Adrenal gland (tissue), 9 donors: ENCODE measurements at regions not wholly inside any gene's neighbourhood (a gene's known extent, or its start where the extent isn't known, plus 50 kb on each side); places are given as distances from the start of the nearest gene placed in this dataset.

Experiments
- DNase-seq, 7 donors: peaks; one replicate each; pipeline ENCODE4 v3.0.0-alpha.2; 2019 to 2020
- H3K27ac ChIP-seq, 5 donors: fragments of 200-600 bp; sonication (generic) in 4 of 5; 1 replicate in 3 of 5; 2 replicates in 2 of 5; pipeline versions ENCODE4 v1.5.1 to v1.8.0; 2016 to 2020; ENCODE audit warnings: mild to moderate bottlenecking in 1 of 5
- H3K27me3 ChIP-seq: fragments of 200-600 bp; 2 replicates; pipeline ENCODE4 v1.8.0; 2021
- H3K36me3 ChIP-seq, 2 donors: fragments of 200-600 bp; replicated peaks in 1 of 2; 1 replicate in 1 of 2; 2 replicates in 1 of 2; pipeline versions ENCODE4 v1.5.1 to v1.8.0; 2018 to 2022
- H3K4me1 ChIP-seq, 2 donors: fragments of 200-600 bp; replicated peaks in 1 of 2; 1 replicate in 1 of 2; 2 replicates in 1 of 2; pipeline versions ENCODE4 v1.5.1 to v1.8.0; 2018 to 2021
- H3K4me3 ChIP-seq, 4 donors: fragments of 200-600 bp; sonication (generic) in 3 of 4; one replicate each; pipeline ENCODE4 v1.5.1; 2016 to 2018
- H3K9me3 ChIP-seq, 3 donors: fragments of 200-600 bp; sonication (generic) in 1 of 3; replicated peaks in 1 of 3; 1 replicate in 2 of 3; 2 replicates in 1 of 3; pipeline versions ENCODE4 v1.5.1 to v1.8.0; 2016 to 2021
- POLR2A ChIP-seq, 2 donors: fragments of 450-650 bp; IDR thresholded peaks; one replicate each; pipeline ENCODE4 v1.6.1; 2017; ENCODE audit warnings: antibody characterized with exemption in 2 of 2, mild to moderate bottlenecking in 2 of 2, moderate library complexity in 1 of 2
- WGBS, 4 donors: extraction: QIAGEN DNeasy Blood & Tissue Kit in 2 of 4; methylation state at CpG; one replicate each; pipeline versions ENCODE4 v1.1.5 to v1.1.7; 2013 to 2017; 5-methylcytosine and 5-hydroxymethylcytosine counted together
- intact Hi-C, 2 donors: fragments of 100-400 bp; cut with DNase I; formaldehyde crosslinking; loops; one replicate each; pipeline versions ENCODE4 v1.14.1 to v1.15.0; 2022 to 2023
- TF ChIP-seq, protein P1 (sequence below), 6 experiments: fragments of 450-650 bp in 4 of 6; fragments of 200-600 bp in 2 of 6; sonication (generic) in 1 of 6; IDR thresholded peaks; 1 replicate in 5 of 6; 2 replicates in 1 of 6; pipeline versions ENCODE4 v1.5.1 to v1.8.0; 2016 to 2021; ENCODE audit warnings: antibody characterized with exemption in 6 of 6, mild to moderate bottlenecking in 2 of 6, moderate library complexity in 1 of 6
- donor health status: healthy with polysubstance abuse.
- donor health status: Bipolar disorder and iron deficiency.
- donor health status: DM: yes; HTN: yes; CAD: no.
- donor health status: DM: no; HTN: no; CAD: no.
- donor health status: DM: no; HTN: no; CAD: no.

DNA sequence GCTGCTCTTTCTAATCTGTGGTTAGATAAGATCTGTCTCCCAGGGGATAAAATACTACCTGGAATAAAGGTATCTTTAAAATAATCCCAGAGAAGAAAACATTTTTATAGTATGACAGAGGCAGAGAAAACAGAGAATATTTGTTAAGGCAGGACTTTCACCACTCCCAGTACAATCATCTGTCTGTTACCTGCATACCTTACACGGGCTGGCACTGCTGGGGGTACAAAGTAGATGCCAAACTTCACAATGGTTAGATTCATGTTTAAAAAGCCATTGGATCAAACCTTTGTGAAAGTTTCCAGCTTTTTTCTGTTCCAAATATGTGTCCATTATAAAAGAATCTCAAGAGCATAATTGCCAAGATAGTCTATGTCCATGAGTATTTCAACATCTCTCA, 273.6 kb upstream of the BTG1 start:
- WGBS, 4 donors = 89 to 96% (median 90%) methylated on average over 1 of the region's 1 CpG
- no peaks in the 10 kb centered on the region for H3K27me3 ChIP-seq
- no peak for DNase-seq
- intact Hi-C loops = no loop called here
- H3K4me3 ChIP-seq = no peak overlapping the region
- peaks cover 0 to 2% of the 10 kb centered on the region in 2 donors for H3K4me1 ChIP-seq
- H3K36me3 ChIP-seq = no peaks in the 10 kb centered on the region
- TF ChIP-seq, protein P1, sequence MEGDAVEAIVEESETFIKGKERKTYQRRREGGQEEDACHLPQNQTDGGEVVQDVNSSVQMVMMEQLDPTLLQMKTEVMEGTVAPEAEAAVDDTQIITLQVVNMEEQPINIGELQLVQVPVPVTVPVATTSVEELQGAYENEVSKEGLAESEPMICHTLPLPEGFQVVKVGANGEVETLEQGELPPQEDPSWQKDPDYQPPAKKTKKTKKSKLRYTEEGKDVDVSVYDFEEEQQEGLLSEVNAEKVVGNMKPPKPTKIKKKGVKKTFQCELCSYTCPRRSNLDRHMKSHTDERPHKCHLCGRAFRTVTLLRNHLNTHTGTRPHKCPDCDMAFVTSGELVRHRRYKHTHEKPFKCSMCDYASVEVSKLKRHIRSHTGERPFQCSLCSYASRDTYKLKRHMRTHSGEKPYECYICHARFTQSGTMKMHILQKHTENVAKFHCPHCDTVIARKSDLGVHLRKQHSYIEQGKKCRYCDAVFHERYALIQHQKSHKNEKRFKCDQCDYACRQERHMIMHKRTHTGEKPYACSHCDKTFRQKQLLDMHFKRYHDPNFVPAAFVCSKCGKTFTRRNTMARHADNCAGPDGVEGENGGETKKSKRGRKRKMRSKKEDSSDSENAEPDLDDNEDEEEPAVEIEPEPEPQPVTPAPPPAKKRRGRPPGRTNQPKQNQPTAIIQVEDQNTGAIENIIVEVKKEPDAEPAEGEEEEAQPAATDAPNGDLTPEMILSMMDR (IDR thresholded peaks at IDR 0.05) = no peak
- no peak for TF ChIP-seq POLR2A (IDR thresholded peaks at IDR 0.05)
- H3K9me3 ChIP-seq = no peaks in the 10 kb centered on the region
- no peak overlapping the region for H3K27ac ChIP-seq

DNA sequence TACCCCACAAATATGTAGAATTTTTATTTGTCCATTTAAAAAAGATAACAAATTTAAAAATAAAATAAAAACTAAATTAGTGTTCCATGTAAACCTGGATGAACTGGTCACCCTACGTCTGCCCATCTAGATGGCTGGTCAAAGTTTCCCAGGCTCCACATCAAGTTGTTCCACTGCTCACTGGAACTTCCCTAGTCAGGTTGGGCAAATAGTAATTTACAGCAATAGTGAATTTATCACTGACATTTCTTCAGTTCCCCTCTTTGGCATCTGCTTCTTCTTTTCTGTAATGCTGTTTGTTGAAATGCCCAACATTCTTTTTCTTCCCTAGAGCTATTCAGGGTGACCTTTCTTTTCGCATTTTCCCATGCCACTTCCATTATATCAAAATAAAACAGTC, 272.7 kb upstream of the BTG1 start:
- WGBS, 4 donors = 57 to 64% (median 61%) methylated on average over 2 of the region's 2 CpGs
- H3K9me3 ChIP-seq = no peaks in the 10 kb centered on the region
- intact Hi-C loops = no loop called here

DNA sequence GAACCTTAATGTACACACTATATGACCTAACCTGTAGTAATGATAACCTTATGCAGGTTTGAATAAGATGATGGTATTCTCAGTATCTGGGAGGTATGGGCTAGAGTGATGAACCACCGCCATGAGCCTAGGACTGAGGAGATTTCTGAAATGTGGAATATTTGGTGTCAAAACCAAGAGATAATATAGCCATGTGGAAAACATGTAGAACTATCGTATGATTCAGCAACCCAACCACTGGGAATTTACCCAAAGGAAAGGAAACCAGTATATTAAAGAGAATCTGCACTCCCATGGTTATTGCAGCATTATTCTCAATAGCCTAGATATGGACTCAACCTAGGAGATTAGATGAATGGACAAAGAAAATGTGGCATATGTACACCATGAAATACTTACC, 271.7 kb upstream of the BTG1 start:
- Histone ChIP-seq H3K4me1 (no peaks in the 10 kb centered on the region), H3K9me3 (no peaks in the 10 kb centered on the region), H3K36me3 (no peaks in the 10 kb centered on the region), H3K27ac (no peak overlapping the region), H3K27me3 (no peaks in the 10 kb centered on the region), H3K4me3 (no peak overlapping the region)
- TF ChIP-seq POLR2A (IDR thresholded peaks at IDR 0.05) = no peak
- TF ChIP-seq, protein P1 (IDR thresholded peaks at IDR 0.05) = no peak
- DNase-seq = no peak
- intact Hi-C loops = no loop called here
- WGBS, 4 donors = 95 to 98% (median 96%) methylated on average over 2 of the region's 2 CpGs

More for the DNA sequence above, 272.7 kb upstream of the BTG1 start:
- no peaks in the 10 kb centered on the region for H3K36me3 ChIP-seq
- no peak overlapping the region for H3K27ac ChIP-seq
- no peak overlapping the region for H3K4me3 ChIP-seq
- no peaks in the 10 kb centered on the region for H3K27me3 ChIP-seq
- no peak for DNase-seq
- TF ChIP-seq POLR2A (IDR thresholded peaks at IDR 0.05) = no peak
- TF ChIP-seq, protein P1 (IDR thresholded peaks at IDR 0.05) = no peak
- no peaks in the 10 kb centered on the region for H3K4me1 ChIP-seq

DNA sequence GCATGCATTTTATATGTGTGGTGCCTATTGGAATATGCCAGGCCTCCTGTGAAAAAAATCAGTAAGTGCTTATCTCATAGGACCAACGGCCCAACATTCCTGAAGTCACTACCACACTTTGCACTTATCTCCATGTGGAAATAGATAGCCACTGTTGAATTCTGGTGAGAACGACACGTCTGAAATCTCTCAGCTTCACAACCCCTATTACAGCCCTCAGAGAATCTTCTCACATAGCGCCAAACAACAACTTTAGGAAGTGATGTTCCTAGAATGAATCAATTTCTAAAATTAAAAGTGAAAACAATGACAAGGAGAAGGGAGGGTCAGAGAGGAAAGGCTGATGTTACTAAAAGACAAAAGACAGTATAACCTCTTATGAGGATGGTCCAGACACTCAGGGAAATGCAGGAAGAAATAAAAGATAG, 270.8 kb upstream of the BTG1 start:
- Histone ChIP-seq H3K27me3 (no peaks in the 10 kb centered on the region), H3K36me3 (no peaks in the 10 kb centered on the region), H3K4me3 (no peak overlapping the region), H3K9me3 (no peaks in the 10 kb centered on the region), H3K27ac (no peak overlapping the region), H3K4me1 (no peaks in the 10 kb centered on the region)
- no peak for DNase-seq
- intact Hi-C loops = no loop called here
- WGBS, 4 donors = 80 to 91% (median 85%) methylated on average over 4 of the region's 4 CpGs
- TF ChIP-seq, protein P1 (IDR thresholded peaks at IDR 0.05) = no peak
- TF ChIP-seq POLR2A (IDR thresholded peaks at IDR 0.05) = no peak
